ENCODE measurements at regions not wholly inside any gene's neighbourhood (a gene's known extent, or its start where the extent isn't known, plus 50 kb on each side); places are given as distances from the start of the nearest gene placed in this dataset.
"Not testable (repeated sequence)": the region's sequence is repeated elsewhere in the genome, so short reads cannot be mapped to it uniquely, and the experiment has no call there.

DNA sequence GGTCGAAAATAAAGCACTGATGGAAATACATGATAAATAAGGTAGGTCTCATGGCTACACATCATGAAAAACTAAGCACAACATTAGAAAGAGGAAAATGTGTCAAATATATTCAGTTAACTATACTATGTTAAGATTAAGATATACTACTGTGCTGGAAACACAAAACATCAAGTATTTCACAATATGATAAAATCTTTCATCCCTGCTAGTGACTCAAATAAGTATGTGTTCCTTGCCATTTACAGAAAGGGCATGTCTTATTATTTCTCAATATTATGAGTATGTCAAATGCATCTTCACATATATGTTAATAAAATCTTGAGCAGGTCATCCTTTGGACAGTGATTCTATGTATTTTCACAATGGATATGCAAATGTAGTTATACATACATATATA lies 1260.1 kb upstream of the ADGRL2 start:
- TF ChIP-seq, protein P1, sequence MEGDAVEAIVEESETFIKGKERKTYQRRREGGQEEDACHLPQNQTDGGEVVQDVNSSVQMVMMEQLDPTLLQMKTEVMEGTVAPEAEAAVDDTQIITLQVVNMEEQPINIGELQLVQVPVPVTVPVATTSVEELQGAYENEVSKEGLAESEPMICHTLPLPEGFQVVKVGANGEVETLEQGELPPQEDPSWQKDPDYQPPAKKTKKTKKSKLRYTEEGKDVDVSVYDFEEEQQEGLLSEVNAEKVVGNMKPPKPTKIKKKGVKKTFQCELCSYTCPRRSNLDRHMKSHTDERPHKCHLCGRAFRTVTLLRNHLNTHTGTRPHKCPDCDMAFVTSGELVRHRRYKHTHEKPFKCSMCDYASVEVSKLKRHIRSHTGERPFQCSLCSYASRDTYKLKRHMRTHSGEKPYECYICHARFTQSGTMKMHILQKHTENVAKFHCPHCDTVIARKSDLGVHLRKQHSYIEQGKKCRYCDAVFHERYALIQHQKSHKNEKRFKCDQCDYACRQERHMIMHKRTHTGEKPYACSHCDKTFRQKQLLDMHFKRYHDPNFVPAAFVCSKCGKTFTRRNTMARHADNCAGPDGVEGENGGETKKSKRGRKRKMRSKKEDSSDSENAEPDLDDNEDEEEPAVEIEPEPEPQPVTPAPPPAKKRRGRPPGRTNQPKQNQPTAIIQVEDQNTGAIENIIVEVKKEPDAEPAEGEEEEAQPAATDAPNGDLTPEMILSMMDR (IDR thresholded peaks at IDR 0.05): no peak
- H3K9me3 ChIP-seq: no peaks in the 10 kb centered on the region
- H3K27ac ChIP-seq: no peak overlapping the region
- H3K27me3 ChIP-seq: no peaks in the 10 kb centered on the region
- no peaks in the 10 kb centered on the region for H3K4me1 ChIP-seq (ENCODE audit: control insufficient read depth in 1 of 2, insufficient read depth in 1 of 2, low read depth in 1 of 2, low read length in 1 of 2)
- no peaks in the 10 kb centered on the region for H3K36me3 ChIP-seq
- no peak overlapping the region for H3K4me3 ChIP-seq (ENCODE audit: low read depth in 1 of 2, low read length in 1 of 2)

DNA sequence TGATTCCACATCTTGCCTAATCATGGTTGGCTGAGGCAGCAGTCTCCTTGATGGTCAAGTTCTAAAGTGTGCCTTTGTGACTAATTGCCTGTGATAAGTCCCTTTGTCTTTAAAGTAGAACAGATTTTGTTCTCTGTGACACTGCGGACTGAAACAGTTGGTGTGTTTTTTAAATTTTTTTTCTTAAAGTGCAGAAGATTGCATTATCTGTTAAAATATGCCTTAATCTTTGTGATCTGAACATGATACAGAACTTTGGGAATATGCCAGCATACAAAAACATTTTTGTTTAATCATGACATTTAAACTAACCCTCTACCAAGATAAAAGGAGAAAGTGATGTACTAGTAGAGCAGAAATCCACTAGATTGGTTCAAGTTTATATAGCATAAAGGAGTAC lies 1260.6 kb upstream of the ADGRL2 start:
- no peaks in the 10 kb centered on the region for H3K4me1 ChIP-seq (ENCODE audit: control insufficient read depth in 1 of 2, insufficient read depth in 1 of 2, low read depth in 1 of 2, low read length in 1 of 2)
- H3K4me3 ChIP-seq (ENCODE audit: low read depth in 1 of 2, low read length in 1 of 2): no peak overlapping the region
- no peak overlapping the region for H3K27ac ChIP-seq
- H3K27me3 ChIP-seq: no peaks in the 10 kb centered on the region
- H3K9me3 ChIP-seq: no peaks in the 10 kb centered on the region
- TF ChIP-seq, protein P1 (IDR thresholded peaks at IDR 0.05): no peak
- no peaks in the 10 kb centered on the region for H3K36me3 ChIP-seq

DNA sequence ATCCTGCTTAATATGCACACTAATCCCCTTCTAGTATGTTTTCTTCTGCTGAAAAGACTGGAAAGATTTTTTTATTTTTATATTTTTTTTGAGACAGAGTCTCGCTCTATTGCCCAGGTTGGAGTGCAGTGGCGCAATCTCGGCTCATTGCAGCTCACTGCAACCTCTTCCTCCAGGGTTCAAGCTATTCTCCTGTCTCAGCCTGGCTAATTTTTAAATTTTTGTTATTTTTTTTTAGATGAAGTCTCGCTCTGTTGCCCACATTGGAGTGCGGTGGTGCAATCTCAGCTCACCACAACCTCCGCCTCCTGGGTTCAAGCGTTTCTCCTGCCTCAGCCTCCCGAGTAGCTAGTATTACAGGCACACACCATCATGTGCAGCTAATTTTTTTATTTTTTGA lies 1261.4 kb upstream of the ADGRL2 start:
- not testable (repeated sequence) for H3K36me3 ChIP-seq; H3K27me3 ChIP-seq; H3K27ac ChIP-seq; H3K9me3 ChIP-seq; H3K4me3 ChIP-seq (ENCODE audit: low read depth in 1 of 2, low read length in 1 of 2); H3K4me1 ChIP-seq (ENCODE audit: control insufficient read depth in 1 of 2, insufficient read depth in 1 of 2, low read depth in 1 of 2, low read length in 1 of 2)

DNA sequence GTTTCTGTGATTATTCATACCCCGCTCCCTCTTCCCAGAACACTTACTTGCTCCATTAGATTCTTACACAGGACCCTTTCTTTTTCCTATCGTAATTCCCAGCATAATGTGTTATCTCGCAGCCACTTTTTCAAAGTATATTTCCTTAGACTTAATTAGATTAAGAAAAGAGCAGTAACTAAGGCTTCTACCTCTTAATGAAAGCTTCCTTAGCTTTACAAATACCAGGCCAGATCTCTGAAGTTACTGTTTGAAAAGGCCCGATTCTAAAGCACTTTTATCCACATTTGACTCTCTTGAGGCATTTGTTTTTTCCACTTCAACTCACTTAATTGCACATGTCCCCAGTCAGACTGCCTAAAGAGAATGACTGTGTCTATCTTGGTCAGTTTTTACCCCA lies 1264.3 kb upstream of the ADGRL2 start:
- H3K4me1 ChIP-seq (ENCODE audit: control insufficient read depth in 1 of 2, insufficient read depth in 1 of 2, low read depth in 1 of 2, low read length in 1 of 2): no peaks in the 10 kb centered on the region
- H3K4me3 ChIP-seq (ENCODE audit: low read depth in 1 of 2, low read length in 1 of 2): no peak overlapping the region
- no peaks in the 10 kb centered on the region for H3K27me3 ChIP-seq
- no peaks in the 10 kb centered on the region for H3K9me3 ChIP-seq
- TF ChIP-seq, protein P1 (IDR thresholded peaks at IDR 0.05): no peak
- H3K36me3 ChIP-seq: no peaks in the 10 kb centered on the region
- H3K27ac ChIP-seq: no peak overlapping the region

DNA sequence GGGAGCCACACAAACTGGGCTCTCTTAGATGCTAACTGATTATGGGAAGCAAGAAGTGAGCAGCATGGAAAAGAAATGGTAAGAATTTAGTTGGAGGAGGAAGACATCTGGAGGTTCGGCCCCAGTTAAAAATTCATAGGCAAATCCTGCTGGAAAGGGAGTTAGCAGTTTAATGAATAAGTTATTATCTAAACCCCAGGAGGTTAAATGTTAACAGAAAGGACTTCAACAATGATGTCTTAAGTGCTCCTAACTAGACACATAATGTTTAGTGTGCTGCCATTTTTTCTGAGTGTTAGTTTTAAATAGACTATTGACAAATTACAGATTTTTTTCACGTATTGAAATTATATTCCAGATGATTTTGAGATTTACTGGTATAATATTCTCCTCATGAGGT lies 1265.3 kb upstream of the ADGRL2 start:
- no peak overlapping the region for H3K27ac ChIP-seq
- H3K27me3 ChIP-seq: no peaks in the 10 kb centered on the region
- H3K4me1 ChIP-seq (ENCODE audit: control insufficient read depth in 1 of 2, insufficient read depth in 1 of 2, low read depth in 1 of 2, low read length in 1 of 2): no peaks in the 10 kb centered on the region
- TF ChIP-seq, protein P1 (IDR thresholded peaks at IDR 0.05): no peak
- no peaks in the 10 kb centered on the region for H3K36me3 ChIP-seq
- no peak overlapping the region for H3K4me3 ChIP-seq (ENCODE audit: low read depth in 1 of 2, low read length in 1 of 2)
- no peaks in the 10 kb centered on the region for H3K9me3 ChIP-seq

DNA sequence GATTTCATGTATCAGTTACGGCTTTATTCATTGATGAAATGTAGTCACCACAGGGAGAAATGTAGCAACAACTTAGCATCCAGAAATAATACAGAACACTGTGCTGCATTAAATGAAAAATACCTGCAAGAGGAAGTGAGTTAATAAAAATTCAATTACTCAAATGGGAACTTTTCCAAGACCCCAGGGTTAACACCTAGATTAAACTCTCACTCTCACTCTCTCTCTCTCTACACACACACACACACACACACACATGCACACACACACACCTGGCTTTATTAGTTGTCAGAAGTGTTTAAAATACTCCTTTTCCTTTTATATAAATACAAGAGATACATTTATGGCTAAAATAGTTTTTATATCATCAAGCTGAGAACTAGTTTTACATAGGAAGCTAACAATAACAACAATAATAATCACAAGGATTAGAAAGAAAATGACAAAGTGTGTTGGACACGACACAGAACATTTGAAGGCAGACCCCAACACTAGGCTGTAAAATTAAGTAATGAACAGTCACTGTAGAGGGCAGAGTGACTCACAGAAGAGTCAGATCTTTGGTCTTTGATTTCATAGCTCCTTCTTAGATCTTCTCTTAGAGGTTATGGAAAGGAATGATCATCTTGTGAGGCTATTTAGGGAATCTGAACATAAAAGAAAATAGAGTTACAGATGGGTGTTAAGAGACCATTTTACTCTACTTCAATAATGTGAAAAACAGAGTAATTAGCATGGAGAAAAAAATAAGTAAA lies 1266.0 kb upstream of the ADGRL2 start:
- TF ChIP-seq, protein P1 (IDR thresholded peaks at IDR 0.05): no peak
- H3K4me1 ChIP-seq (ENCODE audit: control insufficient read depth in 1 of 2, insufficient read depth in 1 of 2, low read depth in 1 of 2, low read length in 1 of 2): no peaks in the 10 kb centered on the region
- no peaks in the 10 kb centered on the region for H3K9me3 ChIP-seq
- no peak overlapping the region for H3K27ac ChIP-seq
- H3K27me3 ChIP-seq: no peaks in the 10 kb centered on the region
- H3K36me3 ChIP-seq: no peaks in the 10 kb centered on the region
- H3K4me3 ChIP-seq (ENCODE audit: low read depth in 1 of 2, low read length in 1 of 2): no peak overlapping the region

Measured in neutrophil (primary cell).